HG03095 (cell line): ENCODE measurements at regions not wholly inside any gene's neighbourhood (a gene's known extent, or its start where the extent isn't known, plus 50 kb on each side); places are given as distances from the start of the nearest gene placed in this dataset.

Experiments used
- ATAC-seq: cut with Tn5 transposase; IDR thresholded peaks from one replicate; pipeline ENCODE4 v1.9.1; 2021; ENCODE audit warnings: moderate library complexity; ENCODE audit not compliant: unreplicated experiment

- ATAC-seq: no peak
Measured at GRCh38 chr1:118366286-118366685, 181.3 kb upstream of the SPAG17 start.

- ATAC-seq: no peak
Measured at GRCh38 chr1:118364882-118365281, 179.9 kb upstream of the SPAG17 start.

DNA sequence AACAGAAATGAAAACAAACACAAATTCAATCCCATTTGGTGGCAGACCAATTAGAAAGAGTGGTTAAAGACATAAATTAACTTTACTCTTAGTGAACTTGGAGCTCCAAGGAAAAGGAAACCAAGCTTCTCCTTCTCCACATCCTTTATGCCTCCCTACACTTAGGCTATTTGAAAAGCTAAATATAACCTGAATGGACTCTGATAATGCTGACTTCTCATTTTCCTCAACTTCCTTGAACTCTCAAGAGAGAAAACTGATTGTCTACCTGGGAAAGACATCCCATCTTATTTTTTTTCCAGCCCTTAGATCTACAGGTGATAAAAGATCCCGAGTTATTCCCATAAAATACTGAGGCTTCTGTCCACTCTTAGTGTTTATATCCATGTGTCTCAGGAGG is 178.4 kb upstream of the SPAG17 start:
- ATAC-seq: no peak

DNA sequence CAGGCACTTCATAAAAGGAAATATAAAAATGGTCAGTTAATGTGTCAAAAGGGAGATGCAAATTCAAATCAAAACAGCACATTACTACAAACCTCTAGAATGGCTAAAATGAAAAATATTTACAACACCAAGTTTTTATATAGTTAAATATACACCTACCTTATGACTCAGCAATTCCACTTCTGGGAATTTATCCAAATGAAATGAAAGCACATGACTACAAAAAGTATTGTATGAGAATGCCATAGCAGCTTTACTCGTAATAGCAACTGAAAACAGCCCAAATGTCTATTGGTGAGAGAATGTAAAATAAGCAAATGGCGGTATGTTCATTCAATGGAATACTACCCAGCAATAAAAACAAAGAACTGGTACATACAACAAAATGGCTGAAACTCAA is 175.8 kb upstream of the SPAG17 start:
- no peak for ATAC-seq

DNA sequence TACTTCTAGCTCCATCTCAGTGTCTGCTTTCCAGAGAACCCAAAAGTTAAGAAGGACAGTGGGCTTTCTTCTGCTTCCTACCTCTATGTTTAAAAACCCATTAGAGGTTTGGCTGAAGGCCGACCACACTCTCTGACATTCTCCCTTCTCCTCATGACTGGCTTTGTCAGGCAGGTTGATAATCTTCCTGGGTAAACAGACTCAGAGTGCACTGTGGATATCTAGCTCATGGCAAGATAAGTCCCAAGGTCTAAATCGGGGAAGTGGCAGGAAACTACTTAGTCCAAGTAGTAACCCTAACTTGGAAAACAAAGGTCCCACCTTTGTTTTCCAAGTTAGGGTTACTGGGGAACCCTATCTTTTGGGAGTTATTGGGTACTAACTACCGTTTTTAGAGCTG is 161.9 kb upstream of the SPAG17 start:
- no peak for ATAC-seq

- no peak for ATAC-seq
Measured at GRCh38 chr1:118340928-118341910, 156.2 kb upstream of the SPAG17 start.

- no peak for ATAC-seq
Measured at GRCh38 chr1:118339400-118340124, 154.5 kb upstream of the SPAG17 start.

- no peak for ATAC-seq
Measured at GRCh38 chr1:118338936-118339335, 153.9 kb upstream of the SPAG17 start.

DNA sequence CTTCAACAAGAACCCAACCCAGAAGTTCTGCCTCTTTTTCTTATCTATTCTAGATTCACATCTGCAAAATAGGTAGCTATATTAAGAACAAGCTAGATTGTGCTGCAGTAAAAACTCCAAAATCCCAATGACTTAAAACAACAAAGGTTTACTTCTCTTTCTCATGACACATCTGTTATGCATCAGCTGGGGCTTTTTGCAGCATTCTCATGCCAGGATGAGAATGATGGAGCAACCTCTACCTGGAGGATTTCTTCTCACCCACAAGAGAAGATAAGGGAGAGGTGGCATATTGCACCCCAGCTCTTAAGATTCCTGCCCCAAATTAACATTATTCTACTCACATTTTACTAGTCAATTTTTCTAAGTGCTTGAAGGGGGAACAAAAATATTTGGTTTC is 152.3 kb upstream of the SPAG17 start:
- ATAC-seq: no peak

- peak; percentile 91 for ATAC-seq
Measured at GRCh38 chr1:118335331-118335732, 150.3 kb upstream of the SPAG17 start.

GRCh38 chr1:118334506-118334905 is 149.5 kb upstream of the SPAG17 start:
- no peak for ATAC-seq

DNA sequence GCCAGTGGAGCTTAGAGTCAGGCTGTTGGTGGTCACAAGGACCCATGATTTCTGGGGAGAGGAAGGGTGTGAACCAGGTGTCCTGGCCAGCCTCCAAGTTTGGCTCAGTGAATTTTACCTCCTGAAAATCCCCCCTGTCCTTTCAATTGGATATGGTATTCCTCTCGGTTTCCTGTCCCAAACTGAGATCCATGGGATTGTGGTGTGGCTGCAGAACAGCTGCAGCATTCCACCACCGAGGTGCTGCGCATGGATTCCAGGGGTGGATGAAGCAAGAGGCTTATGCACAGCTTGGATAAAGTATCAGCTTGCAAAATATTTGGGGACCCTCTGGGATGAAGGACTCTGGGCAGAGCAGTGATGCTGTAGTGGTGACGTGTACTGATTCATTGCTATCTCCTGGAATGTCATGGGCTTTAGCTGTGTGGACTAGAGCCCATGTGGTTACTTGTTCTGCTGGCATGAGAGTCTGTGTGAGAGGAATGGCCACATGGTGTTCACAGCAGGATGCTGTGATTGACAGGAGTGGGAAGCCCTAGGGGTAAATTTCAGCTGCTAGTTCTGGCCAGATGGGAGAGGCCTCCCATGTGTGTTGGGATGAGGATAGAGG is 148.7 kb upstream of the SPAG17 start:
- ATAC-seq: no peak

DNA sequence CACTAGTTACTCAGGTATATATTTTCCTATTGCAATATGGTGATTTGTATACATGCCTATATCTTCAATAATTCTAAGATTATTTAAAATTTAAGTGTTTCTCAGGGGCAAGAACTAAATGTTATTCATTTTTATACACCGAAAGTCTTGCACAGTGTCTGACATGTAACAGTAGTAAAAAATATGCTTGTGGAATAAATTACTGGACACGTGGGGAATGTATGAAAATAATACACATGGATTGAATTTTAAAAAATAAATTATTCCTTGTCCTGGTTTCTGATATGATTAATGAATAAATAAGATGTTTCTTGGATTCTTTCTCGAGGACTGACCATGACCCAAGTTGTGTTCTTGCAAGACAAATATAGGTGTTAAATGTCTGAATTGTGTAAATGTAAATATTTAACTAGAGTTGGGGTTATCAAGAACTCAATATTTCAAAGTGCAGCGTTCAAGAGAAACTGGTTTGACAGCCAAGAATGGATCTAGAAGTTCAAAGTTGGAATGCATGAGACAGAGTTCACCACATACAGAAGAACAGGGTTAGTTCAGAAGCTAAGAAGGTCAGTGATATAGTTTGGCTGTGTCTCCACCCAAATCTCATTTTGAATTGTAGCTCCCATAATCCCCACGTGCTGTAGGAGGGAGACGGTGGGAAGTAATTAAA is 142.1 kb upstream of the SPAG17 start:
- ATAC-seq: no peak

DNA sequence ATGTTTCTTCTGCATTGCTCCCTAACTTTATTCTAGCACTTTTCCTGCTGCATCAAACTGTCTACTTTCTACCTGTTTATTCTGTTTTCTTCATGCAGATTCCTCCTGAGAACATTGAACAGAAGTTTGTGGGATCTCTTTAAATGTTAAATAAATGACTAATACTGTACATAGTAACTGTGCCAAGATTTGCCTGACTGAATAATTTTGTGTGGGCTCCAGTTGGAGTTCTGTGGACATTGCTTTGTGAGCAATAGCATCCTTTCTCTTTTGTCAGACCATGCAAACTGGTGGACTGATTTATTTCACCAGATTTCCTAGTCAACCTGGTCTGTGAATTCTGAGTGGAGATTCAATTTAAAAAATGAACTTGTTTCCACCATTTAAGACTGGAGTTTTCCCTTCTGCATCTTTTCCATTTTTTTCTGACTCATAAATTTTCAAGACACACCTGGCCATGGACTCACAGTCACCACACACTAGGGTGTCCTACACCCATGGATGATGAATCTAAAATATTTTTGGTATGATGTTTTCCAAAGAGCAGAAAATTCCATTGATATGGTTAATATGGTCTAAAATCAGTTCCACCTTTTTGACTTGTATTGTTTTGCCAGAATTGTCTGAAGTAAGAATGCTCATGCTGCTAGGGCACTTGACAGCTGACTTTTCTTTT is 140.7 kb upstream of the SPAG17 start:
- no peak for ATAC-seq

GRCh38 chr1:118323246-118323645 is 138.2 kb upstream of the SPAG17 start:
- no peak for ATAC-seq

- ATAC-seq: no peak
Measured at GRCh38 chr1:118322331-118322730, 137.3 kb upstream of the SPAG17 start.

DNA sequence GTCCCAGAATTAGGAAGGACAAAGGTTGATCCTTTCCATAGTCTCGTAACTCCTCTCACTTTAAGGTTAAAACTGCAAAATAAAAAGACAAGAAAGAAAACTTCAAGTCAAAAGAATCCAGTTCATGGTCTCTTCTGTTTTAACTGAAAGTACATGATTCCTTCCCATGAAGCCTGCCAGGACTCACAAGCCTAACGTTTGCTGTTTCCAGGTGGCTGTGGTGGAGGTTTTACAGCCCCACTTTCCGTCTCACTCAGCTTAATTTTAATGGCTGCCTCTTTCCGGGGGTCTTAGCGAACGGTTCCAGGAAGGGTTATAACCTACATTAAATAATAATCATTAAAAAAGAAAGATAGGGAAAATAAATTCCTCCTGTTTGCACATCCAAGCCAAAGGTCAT is 136.8 kb upstream of the SPAG17 start:
- no peak for ATAC-seq

DNA sequence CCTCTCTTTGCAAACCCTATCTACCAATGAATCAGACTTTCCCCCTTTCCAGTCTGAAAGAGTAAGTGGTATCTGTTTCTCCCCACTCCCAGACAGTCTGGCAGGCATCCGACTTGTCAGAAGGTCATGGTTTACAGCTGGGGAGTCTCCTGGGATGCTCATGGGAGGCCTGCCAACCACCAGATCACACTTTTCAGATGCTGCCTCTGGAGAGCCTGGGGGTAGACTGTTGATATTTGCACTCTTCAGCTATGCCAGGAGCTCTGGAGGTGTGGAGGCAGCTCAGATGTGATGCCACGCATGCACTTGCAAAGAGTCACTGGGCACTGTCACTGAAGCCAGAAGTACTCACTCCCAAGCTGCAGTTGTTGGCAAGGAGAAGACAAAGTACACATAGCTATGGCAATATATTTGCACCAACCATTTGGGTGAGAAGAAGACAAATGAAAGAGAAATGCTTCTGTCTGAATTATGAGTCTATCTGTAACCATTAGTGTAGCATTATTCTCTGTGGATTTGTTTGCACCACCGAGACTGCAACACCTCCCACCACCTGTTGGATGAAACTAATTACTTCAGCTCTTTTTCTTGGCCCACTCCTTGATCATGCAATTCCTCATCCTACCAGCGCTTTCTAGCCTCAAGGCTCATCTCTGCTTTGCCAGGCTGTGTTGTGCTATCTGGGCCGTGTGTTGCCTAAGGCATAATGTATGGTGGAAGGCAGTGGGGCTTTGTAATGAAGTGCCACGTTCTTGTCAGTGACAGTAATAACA is 133.0 kb upstream of the SPAG17 start:
- no peak for ATAC-seq

DNA sequence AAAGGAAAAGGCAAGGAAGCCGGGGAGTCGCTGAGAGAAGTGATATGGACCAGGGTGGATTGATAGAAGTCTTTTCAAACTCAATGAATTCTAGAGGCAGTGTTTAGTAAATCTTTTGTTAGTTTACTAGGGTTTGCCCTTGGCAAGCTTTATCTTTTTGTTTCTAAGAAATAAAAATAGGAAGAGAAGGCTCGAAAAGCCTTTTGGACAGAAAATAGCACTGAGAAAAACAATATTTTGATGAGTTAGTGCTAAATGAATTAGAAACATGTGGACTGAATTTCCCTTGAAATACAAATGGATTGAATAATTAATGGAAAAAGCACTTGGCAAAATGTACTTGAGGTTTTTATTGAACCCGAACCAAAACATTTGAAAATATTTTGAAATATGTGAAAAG is 121.8 kb upstream of the SPAG17 start:
- ATAC-seq: no peak
